ENCODE measurements at regions not wholly inside any gene's neighbourhood (a gene's known extent, or its start where the extent isn't known, plus 50 kb on each side); places are given as distances from the start of the nearest gene placed in this dataset.
A peak's percentile ranks its signal among the peaks of the same experiment; 100 is the strongest.
"Not testable (repeated sequence)": the region's sequence is repeated elsewhere in the genome, so short reads cannot be mapped to it uniquely, and the experiment has no call there.

GRCh38 chr16:48997946-48998345 lies 283.7 kb downstream of the CBLN1 start:
- DNase-seq (ENCODE audit: low spot score), result no peak

- DNase-seq (ENCODE audit: low spot score), result no peak
Observed at GRCh38 chr16:48997081-48997615, 284.5 kb downstream of the CBLN1 start.

GRCh38 chr16:48978501-48978900 lies 303.1 kb downstream of the CBLN1 start:
- no peak for DNase-seq (ENCODE audit: low spot score)

GRCh38 chr16:48972236-48972635 lies 309.4 kb downstream of the CBLN1 start:
- no peak for DNase-seq (ENCODE audit: low spot score)

- peak; percentile 66 for DNase-seq (ENCODE audit: low spot score)
Observed at GRCh38 chr16:48971571-48972077, 310.0 kb downstream of the CBLN1 start.

- no peak for DNase-seq (ENCODE audit: low spot score)
Observed at GRCh38 chr16:48970216-48970615, 311.4 kb downstream of the CBLN1 start.

GRCh38 chr16:48969611-48970010 lies 312.0 kb downstream of the CBLN1 start:
- DNase-seq (ENCODE audit: low spot score), result no peak

GRCh38 chr16:48965386-48965785 lies 316.3 kb downstream of the CBLN1 start:
- no peak for DNase-seq (ENCODE audit: low spot score)

GRCh38 chr16:48963901-48964615 lies 317.6 kb downstream of the CBLN1 start:
- no peak for DNase-seq (ENCODE audit: low spot score)

GRCh38 chr16:48963306-48963705 lies 318.3 kb downstream of the CBLN1 start:
- no peak for DNase-seq (ENCODE audit: low spot score)

- no peak for DNase-seq (ENCODE audit: low spot score)
Observed at GRCh38 chr16:48961546-48961945, 320.1 kb downstream of the CBLN1 start.

GRCh38 chr16:48960830-48961229 lies 320.8 kb downstream of the CBLN1 start:
- DNase-seq (ENCODE audit: low spot score), result no peak

GRCh38 chr16:48959747-48960146 lies 321.9 kb downstream of the CBLN1 start:
- DNase-seq (ENCODE audit: low spot score), result no peak

- DNase-seq (ENCODE audit: low spot score), result no peak
Observed at GRCh38 chr16:48959204-48959603, 322.4 kb downstream of the CBLN1 start.

- no peak for DNase-seq (ENCODE audit: low spot score)
Observed at GRCh38 chr16:48958681-48959080, 323.0 kb downstream of the CBLN1 start.

- DNase-seq (ENCODE audit: low spot score), result no peak
Observed at GRCh38 chr16:48956620-48957019, 325.0 kb downstream of the CBLN1 start.

GRCh38 chr16:48955837-48956236 lies 325.8 kb downstream of the CBLN1 start:
- no peak for DNase-seq (ENCODE audit: low spot score)

GRCh38 chr16:48951621-48952125 lies 330.0 kb downstream of the CBLN1 start:
- DNase-seq (ENCODE audit: low spot score), result not testable (repeated sequence)

- no peak for DNase-seq (ENCODE audit: low spot score)
Observed at GRCh38 chr16:48950184-48950583, 331.5 kb downstream of the CBLN1 start.

GRCh38 chr16:48949636-48950035 lies 332.0 kb downstream of the CBLN1 start:
- no peak for DNase-seq (ENCODE audit: low spot score)

- DNase-seq (ENCODE audit: low spot score), result no peak
Observed at GRCh38 chr16:48948911-48949310, 332.7 kb downstream of the CBLN1 start.

GRCh38 chr16:48947371-48947713 lies 334.3 kb downstream of the CBLN1 start:
- DNase-seq (ENCODE audit: low spot score), result no peak

- DNase-seq (ENCODE audit: low spot score), result no peak
Observed at GRCh38 chr16:48946686-48947370, 334.8 kb downstream of the CBLN1 start.
